OCI-LY1 (cell line): ENCODE measurements at regions not wholly inside any gene's neighbourhood (a gene's known extent, or its start where the extent isn't known, plus 50 kb on each side); places are given as distances from the start of the nearest gene placed in this dataset.

Experiments used
- H2AFZ ChIP-seq: fragments of 200-600 bp; sonication (generic), shearing (Covaris generic); 2 replicates; pipeline ENCODE4 v1.6.0; 2014; ENCODE audit warnings: antibody characterized with exemption, mild to moderate bottlenecking, low read length
- H3F3A ChIP-seq: fragments of 200-600 bp; sonication (generic), shearing (Covaris generic); 2 replicates; pipeline ENCODE4 v1.6.0; 2014; ENCODE audit warnings: mild to moderate bottlenecking, antibody characterized with exemption, low read length, moderate library complexity; ENCODE audit not compliant: insufficient read depth
- H3K27ac ChIP-seq: fragments of 200-600 bp; sonication (generic); 2 replicates; pipeline ENCODE4 v1.5.1; 2014; ENCODE audit warnings: low read length, mixed run types, mild to moderate bottlenecking, low read depth; ENCODE audit not compliant: poor library complexity, severe bottlenecking
- H3K27me3 ChIP-seq: fragments of 200-600 bp; sonication (generic); 2 replicates; pipeline ENCODE4 v1.6.0; 2014; ENCODE audit warnings: antibody characterized with exemption, mild to moderate bottlenecking, low read length, moderate library complexity; ENCODE audit not compliant: insufficient read depth
- H3K36me3 ChIP-seq: fragments of 200-600 bp; sonication (generic); 2 replicates; pipeline ENCODE4 v1.6.1; 2014; ENCODE audit warnings: mild to moderate bottlenecking, antibody characterized with exemption, low read length, moderate library complexity, mixed read lengths; ENCODE audit not compliant: insufficient read depth
- H3K4me1 ChIP-seq: fragments of 200-600 bp; sonication (generic); 2 replicates; pipeline ENCODE4 v1.5.1; 2014; ENCODE audit warnings: mild to moderate bottlenecking, low read length, moderate library complexity; ENCODE audit not compliant: insufficient read depth, severe bottlenecking
- H3K4me2 ChIP-seq: fragments of 200-600 bp; sonication (generic), shearing (Covaris generic); 2 replicates; pipeline ENCODE4 v1.6.1; 2014; ENCODE audit warnings: low read length
- H3K4me3 ChIP-seq: fragments of 200-600 bp; sonication (generic); 2 replicates; pipeline ENCODE4 v1.5.1; 2014; ENCODE audit warnings: low read length, low read depth, mild to moderate bottlenecking, mixed read lengths; ENCODE audit not compliant: poor library complexity, severe bottlenecking
- H3K79me2 ChIP-seq: fragments of 200-600 bp; shearing (Covaris generic); 2 replicates; pipeline ENCODE4 v1.6.1; 2016; ENCODE audit warnings: mixed run types, low read length, mixed read lengths; ENCODE audit not compliant: insufficient read depth
- H3K9ac ChIP-seq: fragments of 200-600 bp; sonication (generic), shearing (Covaris generic); 2 replicates; pipeline ENCODE4 v1.6.1; 2014; ENCODE audit warnings: mild to moderate bottlenecking, low read length, mixed read lengths
- H3K9me2 ChIP-seq: fragments of 200-600 bp; sonication (generic), shearing (Covaris generic); 2 replicates; pipeline ENCODE4 v1.6.1; 2014; ENCODE audit warnings: low read depth, mild to moderate bottlenecking, low read length, mixed read lengths
- H3K9me3 ChIP-seq: fragments of 200-600 bp; shearing (Covaris generic); 2 replicates; pipeline ENCODE4 v1.6.1; 2014; ENCODE audit warnings: low read length, mixed read lengths
- H4K20me1 ChIP-seq: fragments of 200-600 bp; sonication (generic), shearing (Covaris generic); 2 replicates; pipeline ENCODE4 v1.6.0; 2016; ENCODE audit warnings: mild to moderate bottlenecking, low read length; ENCODE audit not compliant: insufficient read depth
- EZH2 ChIP-seq: fragments of 200-600 bp; sonication (generic), shearing (Covaris generic); IDR thresholded peaks from 2 replicates; pipeline ENCODE4 v1.8.0; 2017; ENCODE audit warnings: borderline replicate concordance, mixed run types, mild to moderate bottlenecking, antibody characterized with exemption, low read length, moderate library complexity, mixed read lengths
- TF ChIP-seq, protein P1 (sequence below): fragments of 200-600 bp; sonication (generic), shearing (Covaris generic); IDR thresholded peaks from 2 replicates; pipeline ENCODE4 v1.5.1; 2017; ENCODE audit warnings: mild to moderate bottlenecking, antibody characterized with exemption, low read length, moderate library complexity, mixed read lengths

DNA sequence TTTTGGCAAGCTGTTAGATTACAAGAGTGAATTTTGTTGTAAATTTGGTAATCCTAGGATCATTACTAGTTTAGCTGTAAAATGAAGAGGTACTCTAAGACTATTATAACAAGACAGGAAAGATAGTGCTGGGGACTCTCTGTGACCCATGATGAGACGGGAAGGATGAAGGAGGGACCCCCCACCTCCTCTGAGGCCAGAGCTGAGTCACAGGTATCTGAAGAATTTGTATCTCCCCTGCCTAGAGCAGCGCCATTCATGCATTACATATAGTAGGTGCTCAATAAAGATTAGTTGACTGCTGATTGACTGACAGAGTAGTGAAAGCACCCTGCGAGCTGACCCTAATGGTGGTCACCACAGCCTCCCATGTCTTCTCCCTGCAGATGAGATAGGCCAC, 202.8 kb downstream of the SNX18 start:
- no peaks in the 10 kb centered on the region for H3K4me1 ChIP-seq
- H3K36me3 ChIP-seq: no peaks in the 10 kb centered on the region
- H2AFZ ChIP-seq: no peak overlapping the region
- H3K79me2 ChIP-seq: no peaks in the 10 kb centered on the region
- H3K4me2 ChIP-seq: no peak overlapping the region
- no peak overlapping the region for H3K4me3 ChIP-seq
- TF ChIP-seq, protein P1, sequence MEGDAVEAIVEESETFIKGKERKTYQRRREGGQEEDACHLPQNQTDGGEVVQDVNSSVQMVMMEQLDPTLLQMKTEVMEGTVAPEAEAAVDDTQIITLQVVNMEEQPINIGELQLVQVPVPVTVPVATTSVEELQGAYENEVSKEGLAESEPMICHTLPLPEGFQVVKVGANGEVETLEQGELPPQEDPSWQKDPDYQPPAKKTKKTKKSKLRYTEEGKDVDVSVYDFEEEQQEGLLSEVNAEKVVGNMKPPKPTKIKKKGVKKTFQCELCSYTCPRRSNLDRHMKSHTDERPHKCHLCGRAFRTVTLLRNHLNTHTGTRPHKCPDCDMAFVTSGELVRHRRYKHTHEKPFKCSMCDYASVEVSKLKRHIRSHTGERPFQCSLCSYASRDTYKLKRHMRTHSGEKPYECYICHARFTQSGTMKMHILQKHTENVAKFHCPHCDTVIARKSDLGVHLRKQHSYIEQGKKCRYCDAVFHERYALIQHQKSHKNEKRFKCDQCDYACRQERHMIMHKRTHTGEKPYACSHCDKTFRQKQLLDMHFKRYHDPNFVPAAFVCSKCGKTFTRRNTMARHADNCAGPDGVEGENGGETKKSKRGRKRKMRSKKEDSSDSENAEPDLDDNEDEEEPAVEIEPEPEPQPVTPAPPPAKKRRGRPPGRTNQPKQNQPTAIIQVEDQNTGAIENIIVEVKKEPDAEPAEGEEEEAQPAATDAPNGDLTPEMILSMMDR: no peak
- no peak for TF ChIP-seq EZH2
- H3K27ac ChIP-seq: no peak overlapping the region
- H3K27me3 ChIP-seq: peaks cover 7% of the 10 kb centered on the region; the same call in 1 of the 2 replicates
- no peaks in the 10 kb centered on the region for H3F3A ChIP-seq
- no peaks in the 10 kb centered on the region; the same call in 1 of the 2 replicates for H3K9me3 ChIP-seq
- no peaks in the 10 kb centered on the region for H3K9me2 ChIP-seq
- H4K20me1 ChIP-seq: no peaks in the 10 kb centered on the region
- no peak overlapping the region for H3K9ac ChIP-seq

DNA sequence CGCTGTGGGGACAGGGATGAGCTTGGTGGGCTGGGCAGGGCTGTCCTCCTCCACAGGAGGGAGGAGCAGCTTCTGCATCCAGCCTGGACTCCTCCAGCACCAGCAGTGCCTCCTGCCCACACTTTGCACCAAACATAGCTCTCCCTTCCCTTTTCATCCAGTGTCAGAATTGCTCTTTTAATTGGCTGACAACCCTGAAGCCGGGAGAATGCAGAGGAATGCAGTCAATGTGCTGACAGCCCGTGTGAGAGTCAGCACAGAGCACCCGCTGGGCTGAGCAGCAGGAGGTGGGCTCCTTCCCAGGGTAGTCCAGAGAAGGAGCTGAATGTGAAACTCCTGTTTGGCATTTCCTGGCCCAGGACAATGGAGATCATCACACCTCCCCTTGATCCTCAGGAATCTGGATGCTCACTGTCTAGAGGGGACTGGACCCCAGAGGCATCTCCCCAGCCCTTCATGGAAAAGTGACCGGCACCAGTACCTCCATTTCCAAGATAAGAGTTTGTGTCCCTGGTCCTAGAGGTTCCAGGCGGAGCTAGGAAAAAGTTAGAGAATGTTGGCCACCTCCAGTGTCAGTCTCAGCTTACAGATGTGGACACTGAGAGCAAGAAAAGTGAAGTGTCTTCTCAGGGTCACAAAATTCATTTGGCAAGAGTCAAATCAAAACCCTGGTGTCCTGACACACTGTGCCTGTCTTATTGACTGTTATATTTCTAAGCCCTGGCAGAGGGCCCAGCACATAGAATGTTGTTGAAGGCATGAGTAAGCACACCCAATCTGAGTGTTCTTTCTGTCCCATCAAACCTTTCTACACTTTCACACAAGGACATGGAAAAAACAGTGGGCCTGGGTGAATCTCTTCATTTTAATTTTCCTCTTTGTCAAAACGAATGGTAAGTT, 202.1 kb downstream of the SNX18 start:
- H3K4me3 ChIP-seq: no peak overlapping the region
- H3K36me3 ChIP-seq: no peaks in the 10 kb centered on the region
- H3F3A ChIP-seq: no peaks in the 10 kb centered on the region
- H3K4me1 ChIP-seq: no peaks in the 10 kb centered on the region
- H3K9me2 ChIP-seq: no peaks in the 10 kb centered on the region
- H2AFZ ChIP-seq: no peak overlapping the region
- H3K27me3 ChIP-seq: peaks cover 7% of the 10 kb centered on the region; the same call in 1 of the 2 replicates
- H3K9me3 ChIP-seq: no peaks in the 10 kb centered on the region; the same call in 1 of the 2 replicates
- H3K27ac ChIP-seq: no peak overlapping the region
- no peak for TF ChIP-seq EZH2
- TF ChIP-seq, protein P1: no peak
- no peak overlapping the region for H3K9ac ChIP-seq
- no peaks in the 10 kb centered on the region for H3K79me2 ChIP-seq
- H3K4me2 ChIP-seq: no peak overlapping the region
- H4K20me1 ChIP-seq: no peaks in the 10 kb centered on the region

DNA sequence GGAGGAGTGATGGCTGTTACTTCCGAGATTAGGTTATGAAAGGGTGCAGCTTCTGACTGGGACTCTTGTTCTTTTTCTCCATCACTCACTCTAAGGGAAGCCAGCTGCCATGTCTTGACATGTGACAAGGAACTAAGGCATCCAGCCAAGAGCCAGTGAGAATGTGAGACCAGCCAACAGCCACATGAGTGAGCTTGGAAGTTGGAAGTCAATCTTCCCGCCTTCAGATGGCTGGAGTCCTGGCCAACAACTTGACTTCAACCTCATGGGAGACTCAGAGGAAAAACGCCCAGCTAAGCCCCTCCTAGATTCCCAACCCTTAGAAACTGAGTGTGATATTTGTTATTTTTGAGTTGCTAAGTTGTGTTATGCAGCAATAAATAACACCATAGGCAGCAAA, 201.1 kb downstream of the SNX18 start:
- H3K36me3 ChIP-seq: no peaks in the 10 kb centered on the region
- no peaks in the 10 kb centered on the region for H3K79me2 ChIP-seq
- H3K4me3 ChIP-seq: no peak overlapping the region
- no peaks in the 10 kb centered on the region for H3K4me1 ChIP-seq
- no peaks in the 10 kb centered on the region for H3F3A ChIP-seq
- peaks cover 7% of the 10 kb centered on the region; the same call in 1 of the 2 replicates for H3K27me3 ChIP-seq
- no peaks in the 10 kb centered on the region for H4K20me1 ChIP-seq
- H3K27ac ChIP-seq: no peak overlapping the region
- H3K9me3 ChIP-seq: no peaks in the 10 kb centered on the region; the same call in 1 of the 2 replicates
- H3K9me2 ChIP-seq: no peaks in the 10 kb centered on the region
- no peak overlapping the region for H3K4me2 ChIP-seq
- H2AFZ ChIP-seq: no peak overlapping the region
- TF ChIP-seq EZH2: no peak
- TF ChIP-seq, protein P1: no peak
- H3K9ac ChIP-seq: no peak overlapping the region
